ENCODE measurements at regions not wholly inside any gene's neighbourhood (a gene's known extent, or its start where the extent isn't known, plus 50 kb on each side); places are given as distances from the start of the nearest gene placed in this dataset.

DNA sequence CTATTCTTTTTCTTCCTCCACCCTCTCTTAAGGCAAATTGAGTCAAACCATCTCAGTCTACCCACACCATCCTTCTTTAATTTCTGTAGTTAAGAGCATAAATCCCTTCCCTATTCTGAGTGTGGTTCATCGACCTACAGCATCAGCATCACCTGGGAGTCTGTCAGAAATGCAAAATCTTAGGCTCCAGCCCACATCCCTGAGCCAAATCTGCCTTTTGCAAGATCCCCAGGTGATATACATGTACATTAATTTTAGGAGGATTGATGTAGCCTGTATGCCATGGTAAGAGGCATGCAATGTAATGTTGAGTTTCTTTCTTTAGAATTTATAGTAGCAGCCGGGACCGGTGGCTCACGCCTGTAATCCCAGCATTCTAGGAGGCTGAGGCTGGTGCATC is 151.7 kb upstream of the TNP1 start:
- TF ChIP-seq, protein P1, sequence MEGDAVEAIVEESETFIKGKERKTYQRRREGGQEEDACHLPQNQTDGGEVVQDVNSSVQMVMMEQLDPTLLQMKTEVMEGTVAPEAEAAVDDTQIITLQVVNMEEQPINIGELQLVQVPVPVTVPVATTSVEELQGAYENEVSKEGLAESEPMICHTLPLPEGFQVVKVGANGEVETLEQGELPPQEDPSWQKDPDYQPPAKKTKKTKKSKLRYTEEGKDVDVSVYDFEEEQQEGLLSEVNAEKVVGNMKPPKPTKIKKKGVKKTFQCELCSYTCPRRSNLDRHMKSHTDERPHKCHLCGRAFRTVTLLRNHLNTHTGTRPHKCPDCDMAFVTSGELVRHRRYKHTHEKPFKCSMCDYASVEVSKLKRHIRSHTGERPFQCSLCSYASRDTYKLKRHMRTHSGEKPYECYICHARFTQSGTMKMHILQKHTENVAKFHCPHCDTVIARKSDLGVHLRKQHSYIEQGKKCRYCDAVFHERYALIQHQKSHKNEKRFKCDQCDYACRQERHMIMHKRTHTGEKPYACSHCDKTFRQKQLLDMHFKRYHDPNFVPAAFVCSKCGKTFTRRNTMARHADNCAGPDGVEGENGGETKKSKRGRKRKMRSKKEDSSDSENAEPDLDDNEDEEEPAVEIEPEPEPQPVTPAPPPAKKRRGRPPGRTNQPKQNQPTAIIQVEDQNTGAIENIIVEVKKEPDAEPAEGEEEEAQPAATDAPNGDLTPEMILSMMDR (IDR thresholded peaks at IDR 0.05; ENCODE audit: low read depth, low read length): no peak
- H3K4me3 ChIP-seq (ENCODE audit: low read depth, low read length): no peak overlapping the region

DNA sequence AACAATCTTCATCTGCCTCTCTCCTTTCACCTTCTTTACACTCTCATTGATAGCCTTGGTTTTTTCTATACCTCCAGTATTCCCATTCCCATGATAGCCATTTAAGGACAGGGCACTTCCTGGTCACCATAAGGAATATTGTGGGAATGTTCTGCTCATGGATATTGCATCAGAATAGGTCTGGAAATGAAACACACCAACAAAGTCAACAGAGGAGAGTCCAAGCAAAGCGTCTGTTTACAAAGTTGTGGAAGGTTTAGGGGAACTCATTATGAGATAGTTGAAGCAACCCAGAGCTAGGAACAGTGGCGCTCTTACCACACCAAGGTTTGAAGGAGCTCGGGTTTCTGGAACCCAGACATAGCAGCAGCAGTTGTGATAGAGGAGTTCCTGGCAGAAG is 150.3 kb upstream of the TNP1 start:
- no peak overlapping the region for H3K4me3 ChIP-seq (ENCODE audit: low read depth, low read length)
- TF ChIP-seq, protein P1 (IDR thresholded peaks at IDR 0.05; ENCODE audit: low read depth, low read length): no peak

DNA sequence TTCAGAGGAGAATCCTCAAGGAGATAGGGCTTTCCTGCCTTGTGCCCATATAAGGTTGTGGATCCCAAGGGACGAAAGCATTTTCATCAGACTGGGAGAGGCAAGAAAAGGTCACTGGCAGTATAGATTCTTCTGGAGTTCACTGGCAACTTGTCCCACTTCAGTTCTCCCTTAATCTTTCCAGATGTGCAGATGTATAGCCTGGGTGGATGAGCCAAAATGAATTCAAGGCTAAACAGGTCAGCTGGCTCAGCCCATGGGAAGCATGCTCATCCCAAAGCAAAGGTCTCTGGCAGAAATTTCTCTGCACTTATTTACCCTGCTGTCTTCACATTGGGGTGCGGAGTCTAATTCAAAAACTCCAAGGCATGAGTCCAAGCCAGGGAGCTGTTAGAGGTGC is 148.9 kb upstream of the TNP1 start:
- H3K4me3 ChIP-seq (ENCODE audit: low read depth, low read length): no peak overlapping the region
- TF ChIP-seq, protein P1 (IDR thresholded peaks at IDR 0.05; ENCODE audit: low read depth, low read length): no peak

DNA sequence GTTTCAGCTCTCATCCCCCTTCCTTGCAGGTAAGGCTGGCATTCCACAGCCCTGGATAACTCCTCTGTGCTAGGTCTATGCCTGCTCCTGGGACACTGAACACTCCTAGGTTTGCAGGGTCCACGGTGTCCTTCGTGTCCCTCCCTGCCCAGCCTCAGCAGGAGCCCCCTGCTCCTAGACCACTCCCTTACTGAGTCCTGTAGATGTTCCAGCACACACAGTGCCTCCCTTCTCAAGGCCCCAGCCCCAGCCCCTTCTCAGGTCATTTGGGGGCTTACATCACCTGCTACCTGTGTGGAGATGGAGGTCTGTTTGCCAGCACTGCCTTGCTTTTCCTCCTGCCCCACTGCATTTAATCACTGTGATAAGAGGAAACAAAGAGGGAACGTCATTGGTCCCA is 146.4 kb upstream of the TNP1 start:
- TF ChIP-seq, protein P1 (IDR thresholded peaks at IDR 0.05; ENCODE audit: low read depth, low read length): no peak
- H3K4me3 ChIP-seq (ENCODE audit: low read depth, low read length): no peak overlapping the region

DNA sequence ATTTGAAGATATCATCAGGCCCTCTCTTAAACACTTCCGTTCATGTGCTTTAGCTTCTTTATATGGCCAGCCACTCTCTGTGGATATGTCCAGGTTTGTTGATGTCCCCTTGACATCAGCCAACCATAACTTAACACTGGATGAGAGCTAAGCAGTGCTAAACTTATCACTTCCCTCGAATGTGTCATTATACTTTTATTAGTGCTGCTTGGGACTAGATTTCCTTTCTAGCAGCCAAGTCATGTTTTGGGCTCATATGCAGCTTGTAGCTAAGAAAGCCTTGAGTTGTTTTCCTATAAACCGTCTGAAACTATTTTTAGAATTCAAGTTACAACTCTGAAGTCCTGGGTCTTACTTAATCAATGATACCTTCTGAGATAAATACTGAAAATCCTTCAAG is 144.8 kb upstream of the TNP1 start:
- TF ChIP-seq, protein P1 (IDR thresholded peaks at IDR 0.05; ENCODE audit: low read depth, low read length): no peak

DNA sequence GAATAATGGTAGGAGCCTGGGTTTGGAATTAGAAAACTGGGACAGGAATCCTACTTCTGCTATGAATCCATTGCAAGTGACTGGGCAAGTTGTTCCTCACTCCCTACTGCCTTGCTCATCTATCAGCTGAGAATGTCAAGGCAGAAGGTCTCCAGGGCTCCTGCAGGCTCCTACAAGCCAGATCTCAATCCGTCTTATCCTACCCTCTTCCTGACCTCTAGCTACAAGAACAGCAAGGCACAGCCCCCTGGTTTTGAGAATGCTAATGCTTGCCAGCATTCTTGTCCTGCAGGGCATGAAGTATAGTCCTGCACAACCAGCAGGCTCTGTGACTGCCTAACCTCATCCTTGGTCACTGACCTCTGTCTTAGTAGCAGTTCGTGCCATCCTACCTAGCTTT is 141.9 kb upstream of the TNP1 start:
- no peak overlapping the region for H3K4me3 ChIP-seq (ENCODE audit: low read depth, low read length)
- TF ChIP-seq, protein P1 (IDR thresholded peaks at IDR 0.05; ENCODE audit: low read depth, low read length): no peak

More for the DNA sequence above, 144.8 kb upstream of the TNP1 start:
- no peak overlapping the region for H3K4me3 ChIP-seq (ENCODE audit: low read depth, low read length)

DNA sequence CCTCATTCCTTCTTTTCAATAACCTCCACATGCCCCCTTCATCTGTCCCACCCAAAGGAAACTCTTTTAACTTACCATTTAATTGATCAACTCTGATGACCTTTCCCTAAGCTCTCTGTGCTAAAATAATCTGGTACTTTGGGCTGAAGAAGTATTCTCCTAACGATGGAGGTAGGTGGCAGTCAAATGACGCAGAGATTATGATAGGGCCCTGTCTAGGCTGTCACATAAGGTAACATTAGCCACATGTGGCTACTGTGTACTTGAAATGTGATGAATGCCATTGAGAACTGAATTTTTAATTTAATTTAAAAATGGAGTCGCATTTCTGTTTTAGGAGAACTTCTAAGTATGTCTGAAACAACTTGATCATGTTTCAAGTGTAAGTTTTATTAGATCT is 140.5 kb upstream of the TNP1 start:
- TF ChIP-seq, protein P1 (IDR thresholded peaks at IDR 0.05; ENCODE audit: low read depth, low read length): no peak
- H3K4me3 ChIP-seq (ENCODE audit: low read depth, low read length): no peak overlapping the region

Data from WI38 (cell line).